RCC 7860 (cell line): ENCODE measurements at regions not wholly inside any gene's neighbourhood (a gene's known extent, or its start where the extent isn't known, plus 50 kb on each side); places are given as distances from the start of the nearest gene placed in this dataset.
A peak's percentile ranks its signal among the peaks of the same experiment; 100 is the strongest.

Source experiments
- DNase-seq: peaks from one replicate; pipeline ENCODE4 v3.0.0-alpha.2; 2015; ENCODE audit warnings: low spot score
- FAIRE-seq: peaks from 2 replicates; lab custom pipeline; 2012; peaks lifted over from hg19 to GRCh38; lab: Jason Lieb, UNC

- FAIRE-seq (no peak), DNase-seq (no peak)
Observed at GRCh38 chr7:84264396-84264795, 69.8 kb upstream of the SEMA3A start.

- DNase-seq (no peak), FAIRE-seq (no peak)
Observed at GRCh38 chr7:84263106-84263505, 68.5 kb upstream of the SEMA3A start.

GRCh38 chr7:84261509-84261908 is 66.9 kb upstream of the SEMA3A start:
- DNase-seq (no peak), FAIRE-seq (no peak)

- DNase-seq = no peak
- FAIRE-seq = no peak
Observed at GRCh38 chr7:84258628-84259027, 64.0 kb upstream of the SEMA3A start.

- FAIRE-seq (no peak), DNase-seq (no peak)
Observed at GRCh38 chr7:84256571-84256971, 62.0 kb upstream of the SEMA3A start.

GRCh38 chr7:84251277-84251781 is 56.7 kb upstream of the SEMA3A start:
- FAIRE-seq (peak; percentile 100), DNase-seq (peak; percentile 96)

GRCh38 chr7:84250452-84250851 is 55.9 kb upstream of the SEMA3A start:
- DNase-seq (no peak), FAIRE-seq (no peak)

GRCh38 chr7:84249656-84250055 is 55.1 kb upstream of the SEMA3A start:
- DNase-seq = no peak
- no peak for FAIRE-seq

GRCh38 chr7:84248843-84249242 is 54.3 kb upstream of the SEMA3A start:
- no peak for DNase-seq
- no peak for FAIRE-seq

- peak; percentile 34 for DNase-seq
- FAIRE-seq = no peak
Observed at GRCh38 chr7:84248267-84248666, 53.7 kb upstream of the SEMA3A start.

- FAIRE-seq = peak; percentile 91
- DNase-seq = peak; percentile 64
Observed at GRCh38 chr7:84247591-84247990, 53.0 kb upstream of the SEMA3A start.

GRCh38 chr7:84245835-84246234 is 51.2 kb upstream of the SEMA3A start:
- no peak for FAIRE-seq
- no peak for DNase-seq
